IMR-90 (cell line): ENCODE measurements at regions not wholly inside any gene's neighbourhood (a gene's known extent, or its start where the extent isn't known, plus 50 kb on each side); places are given as distances from the start of the nearest gene placed in this dataset.

ENCODE experiments used
- ATAC-seq: fragments of 200-7000 bp; cut with Tn5 transposase; 2 replicates; pipeline ENCODE4 v1.9.1; 2020; ENCODE audit warnings: low read depth, mild to moderate bottlenecking, moderate library complexity
- BruUV-seq: library from RNA; stranded (reverse); fragments of 400-500 nt; replicated peaks from 2 replicates; lab custom pipeline; 2021; lab: Mats Ljungman, UMichigan
- CTCF ChIA-PET: fragments of 300-600 bp; formaldehyde crosslinking; extraction: SDS; loops from one replicate; lab custom pipeline; 2021; ENCODE audit warnings: antibody characterized with exemption; lab: Yijun Ruan, JAX
- POLR2A ChIA-PET: fragments of 300-600 bp; sonication (Branson Sonifier 250); formaldehyde crosslinking; loops from one replicate; lab custom pipeline; 2022; ENCODE audit warnings: antibody characterized with exemption; ENCODE audit not compliant: unreplicated experiment; lab: Charles Lee
- DNase-seq: peaks from one replicate; pipeline ENCODE4 v3.0.0; 2013
- H2AFZ ChIP-seq: replicated peaks from 2 replicates; pipeline ENCODE3; 2013; ENCODE audit warnings: low read length, mild to moderate bottlenecking; ENCODE audit not compliant: poor library complexity
- H2AK5ac ChIP-seq: 2 replicates; pipeline ENCODE4 v1.6.1; 2013; ENCODE audit warnings: low read depth, low read length, inconsistent platforms
- H2AK9ac ChIP-seq: replicated peaks from 2 replicates; pipeline ENCODE3; 2013; ENCODE audit warnings: mild to moderate bottlenecking, low read depth, low read length, moderate library complexity; ENCODE audit not compliant: poor library complexity
- H2BK120ac ChIP-seq: 2 replicates; pipeline ENCODE4 v1.6.1; 2013; ENCODE audit warnings: low read depth, low read length, inconsistent platforms
- H2BK15ac ChIP-seq: 3 replicates; pipeline ENCODE4 v1.6.1; 2013; ENCODE audit warnings: low read depth, low read length, inconsistent platforms
- H2BK20ac ChIP-seq: 2 replicates; pipeline ENCODE4 v1.6.1; 2013; ENCODE audit warnings: low read depth, mild to moderate bottlenecking, inconsistent platforms, low read length, moderate library complexity
- H2BK5ac ChIP-seq: 2 replicates; pipeline ENCODE4 v1.6.1; 2013; ENCODE audit warnings: mild to moderate bottlenecking, low read depth, low read length, inconsistent platforms; ENCODE audit not compliant: poor library complexity, severe bottlenecking
- H3K14ac ChIP-seq: replicated peaks from 2 replicates; pipeline ENCODE4 v1.6.1; 2013; ENCODE audit warnings: low read depth, low read length, inconsistent platforms
- H3K18ac ChIP-seq: 2 replicates; pipeline ENCODE4 v1.6.1; 2013; ENCODE audit warnings: low read depth, low read length, control low read depth
- H3K23ac ChIP-seq: 2 replicates; pipeline ENCODE4 v1.6.1; 2013; ENCODE audit warnings: low read depth, low read length, inconsistent platforms
- H3K27ac ChIP-seq: 2 replicates; pipeline ENCODE4 v1.5.1; 2013; ENCODE audit warnings: mild to moderate bottlenecking, control low read depth, low read length; ENCODE audit not compliant: insufficient read depth
- H3K27me3 ChIP-seq: 2 replicates; pipeline ENCODE4 v1.6.1; 2013; ENCODE audit warnings: low read length; ENCODE audit not compliant: control insufficient read depth, insufficient read depth
- H3K36me3 ChIP-seq: 2 replicates; pipeline ENCODE4 v1.6.1; 2013; ENCODE audit warnings: low read length, mixed read lengths; ENCODE audit not compliant: control insufficient read depth, insufficient read depth
- H3K4ac ChIP-seq: 2 replicates; pipeline ENCODE4 v1.6.1; 2013; ENCODE audit warnings: low read depth, low read length, inconsistent platforms
- H3K4me1 ChIP-seq: 2 replicates; pipeline ENCODE4 v1.6.1; 2013; ENCODE audit warnings: low read length, mixed read lengths; ENCODE audit not compliant: control insufficient read depth, insufficient read depth
- H3K4me2 ChIP-seq: 2 replicates; pipeline ENCODE4 v1.6.1; 2013; ENCODE audit warnings: low read depth, mild to moderate bottlenecking, control low read depth, low read length, moderate library complexity
- H3K4me3 ChIP-seq: 2 replicates; pipeline ENCODE4 v1.5.1; 2013; ENCODE audit warnings: low read depth, mild to moderate bottlenecking, control low read depth, low read length, moderate library complexity; ENCODE audit not compliant: insufficient read depth
- H3K56ac ChIP-seq: 2 replicates; pipeline ENCODE4 v1.6.1; 2013; ENCODE audit warnings: low read length, inconsistent platforms; ENCODE audit not compliant: insufficient read depth; ENCODE audit errors: extremely low read depth
- H3K79me1 ChIP-seq, 2 experiments: 2 replicates each; pipeline ENCODE4 v1.6.1; 2013; ENCODE audit warnings: low read length in 2 of 2, inconsistent platforms in 1 of 2, low read depth in 1 of 2
- H3K9ac ChIP-seq: 2 replicates; pipeline ENCODE4 v1.6.1; 2013; ENCODE audit warnings: low read depth, low read length, control low read depth
- H3K9me1 ChIP-seq: 2 replicates; pipeline ENCODE4 v1.6.1; 2013; ENCODE audit warnings: low read length, inconsistent platforms; ENCODE audit not compliant: insufficient read depth
- H3K9me3 ChIP-seq: 2 replicates; pipeline ENCODE4 v1.6.1; 2013; ENCODE audit warnings: low read length; ENCODE audit not compliant: control insufficient read depth, insufficient read depth
- H4K20me1 ChIP-seq: 2 replicates; pipeline ENCODE4 v1.6.1; 2013; ENCODE audit warnings: low read length, inconsistent platforms; ENCODE audit not compliant: insufficient read depth
- H4K5ac ChIP-seq: 2 replicates; pipeline ENCODE4 v1.6.1; 2013; ENCODE audit warnings: mild to moderate bottlenecking, low read depth, low read length, control low read depth
- H4K8ac ChIP-seq, 2 experiments: 2 replicates each; pipeline ENCODE4 v1.6.1; 2013; ENCODE audit warnings: low read depth in 2 of 2, low read length in 2 of 2, control low read depth in 1 of 2, inconsistent platforms in 1 of 2
- H4K91ac ChIP-seq: 2 replicates; pipeline ENCODE4 v1.6.1; 2013; ENCODE audit warnings: low read depth, low read length, inconsistent platforms; ENCODE audit not compliant: insufficient read depth
- BHLHE40 ChIP-seq: fragments of 150-350 bp; IDR thresholded peaks from 2 replicates; pipeline ENCODE4 v1.6.1; 2016; ENCODE audit warnings: mild to moderate bottlenecking, low read depth, low read length
- CEBPB ChIP-seq: IDR thresholded peaks from 2 replicates; pipeline ENCODE4 v1.6.1; 2012; ENCODE audit warnings: low read depth, low read length, improper control_type of control experiment
- CTCF ChIP-seq: conservative IDR thresholded peaks from 2 replicates; pipeline ENCODE4 v1.5.1; 2012; ENCODE audit warnings: mild to moderate bottlenecking, low read depth, low read length, improper control_type of control experiment
- MAFK ChIP-seq: IDR thresholded peaks from 2 replicates; pipeline ENCODE4 v1.6.1; 2012; ENCODE audit warnings: low read depth, low read length, improper control_type of control experiment
- MAZ ChIP-seq: IDR thresholded peaks from 2 replicates; pipeline ENCODE4 v1.6.1; 2012; ENCODE audit warnings: low read depth, mild to moderate bottlenecking, low read length, improper control_type of control experiment, moderate library complexity, borderline replicate concordance
- MXI1 ChIP-seq: IDR thresholded peaks from 2 replicates; pipeline ENCODE4 v1.6.1; 2012; ENCODE audit warnings: low read depth, mild to moderate bottlenecking, low read length, moderate library complexity, borderline replicate concordance
- NFE2L2 ChIP-seq: fragments of 150-350 bp; IDR thresholded peaks from 2 replicates; pipeline ENCODE4 v1.6.1; 2016; ENCODE audit warnings: low read depth, mild to moderate bottlenecking, low read length
- POLR2A ChIP-seq: IDR thresholded peaks from 2 replicates; pipeline ENCODE4 v1.6.1; 2012; ENCODE audit warnings: mild to moderate bottlenecking, low read depth, low read length
- RAD21 ChIP-seq: IDR thresholded peaks from 2 replicates; pipeline ENCODE4 v1.6.1; 2012; ENCODE audit warnings: low read length, improper control_type of control experiment
- RCOR1 ChIP-seq: IDR thresholded peaks from 2 replicates; pipeline ENCODE4 v1.6.1; 2012; ENCODE audit warnings: mild to moderate bottlenecking, low read length, improper control_type of control experiment; ENCODE audit not compliant: insufficient replicate concordance
- SMC3 ChIP-seq: fragments of 150-350 bp; IDR thresholded peaks from 2 replicates; pipeline ENCODE4 v1.6.1; 2016; ENCODE audit warnings: low read depth, mild to moderate bottlenecking, antibody characterized with exemption, low read length, moderate library complexity
- WGBS, 2 experiments: methylation state at CpG; one replicate each; pipeline versions ENCODE4 v1.1.5 to v1.1.7; 2013; ENCODE audit warnings: missing lambda C conversion rate in 2 of 2; ENCODE audit not compliant: insufficient read length in 1 of 2; ENCODE audit errors: extremely low coverage in 2 of 2; 5-methylcytosine and 5-hydroxymethylcytosine counted together
- dilution Hi-C: fragments of 300-500 bp; cut with HindIII; formaldehyde crosslinking; loops from one replicate; pipeline ENCODE4 v1.14.3; 2018; ENCODE audit warnings: low sequenced_read_pairs; ENCODE audit not compliant: unreplicated experiment
- in situ Hi-C: fragments of 300-500 bp; cut with MboI; formaldehyde crosslinking; loops from 3 replicates; pipeline ENCODE4 v1.14.3; 2019; ENCODE audit warnings: low sequenced_read_pairs, inconsistent platforms, mixed read lengths
- intact Hi-C: fragments of 100-400 bp; cut with micrococcal nuclease; formaldehyde crosslinking; loops from 2 replicates; pipeline ENCODE4 v1.10.0; 2022

- Histone ChIP-seq H4K5ac (no peak overlapping the region), H3K9me1 (no peaks in the 10 kb centered on the region), H3K14ac (no peak overlapping the region), H3K4ac (no peak overlapping the region), H3K23ac (no peak overlapping the region), H3K79me1 (no peaks in the 10 kb centered on the region), H2BK5ac (no peak overlapping the region), H3K4me2 (no peak overlapping the region), H3K4me1 (no peaks in the 10 kb centered on the region), H3K27ac (no peak overlapping the region), H3K9ac (no peak overlapping the region), H2BK20ac (no peak overlapping the region), H3K18ac (no peak overlapping the region), H2AFZ (no peak overlapping the region), H2BK120ac (no peak overlapping the region), H4K8ac (no peak overlapping the region), H2BK15ac (no peak overlapping the region), H4K91ac (no peak overlapping the region), H3K4me3 (no peak overlapping the region), H3K36me3 (no peaks in the 10 kb centered on the region), H2AK9ac (no peak overlapping the region), H3K9me3 (no peaks in the 10 kb centered on the region; the same call in 1 of the 2 replicates), H3K56ac (no peak overlapping the region), H3K27me3 (no peaks in the 10 kb centered on the region), H2AK5ac (no peak overlapping the region), H4K20me1 (no peaks in the 10 kb centered on the region)
- no TSS peak for BruUV-seq
- dilution Hi-C loops, result no loop called here
- in situ Hi-C loops, result no loop called here
- no peak for ATAC-seq
- WGBS, 2 experiments, result no CpG with 5 or more reads among the region's 3 CpGs
- no peak for DNase-seq
- ChIA-PET POLR2A (no interaction called here), CTCF (no interaction called here)
- TF ChIP-seq MXI1 (no peak), CEBPB (no peak), MAZ (no peak), NFE2L2 (no peak), BHLHE40 (no peak), RAD21 (no peak), SMC3 (no peak), CTCF (no peak), RCOR1 (no peak), POLR2A (no peak), MAFK (no peak)
- intact Hi-C loops, result no loop called here
These were observed 328.2 kb upstream of the DACH1 start for GRCh38 chr13:72195044-72195704.
